ENCODE measurements at regions not wholly inside any gene's neighbourhood (a gene's known extent, or its start where the extent isn't known, plus 50 kb on each side); places are given as distances from the start of the nearest gene placed in this dataset.

- H2AFZ ChIP-seq (ENCODE audit: control insufficient read depth, low read depth, low read length): no peak overlapping the region
- no peak overlapping the region for H3K9ac ChIP-seq (ENCODE audit: control insufficient read depth, insufficient read depth, low read length)
- TF ChIP-seq KDM1A (IDR thresholded peaks at IDR 0.05; ENCODE audit: borderline replicate concordance) (no peak), SPI1 (IDR thresholded peaks at IDR 0.05; ENCODE audit: borderline replicate concordance, insufficient read depth, low read depth, low read length) (no peak), MYB (IDR thresholded peaks at IDR 0.05; ENCODE audit: borderline replicate concordance, low read depth, low read length) (no peak)
- SMC1A ChIA-PET (ENCODE audit: uncharacterized antibody, unreplicated experiment): interaction anchor here (0.6 kb wide), 1 partner anchor 429 kb away, joined by 3 read pairs; no protein-coding TSS in a partner anchor
- RAD21 ChIA-PET (ENCODE audit: unreplicated experiment): no interaction called here
- no TSS peak for BruUV-seq (replicated peaks)
- no peaks in the 10 kb centered on the region for H3K36me3 ChIP-seq (ENCODE audit: control insufficient read depth in 2 of 2, insufficient read depth in 2 of 2, low read length in 1 of 2)
- H3K4me2 ChIP-seq (ENCODE audit: control insufficient read depth, insufficient read depth): no peak overlapping the region
- DNase-seq (ENCODE audit: low read depth, low spot score) (no peak), ATAC-seq (no peak), FAIRE-seq (no peak)
- no peaks in the 10 kb centered on the region for H3K27me3 ChIP-seq (replicated peaks in 1 of 2; ENCODE audit: control insufficient read depth in 2 of 2, insufficient read depth in 2 of 2, low read length in 1 of 2)
- POLR2A ChIA-PET: no interaction called here
- no peak overlapping the region for H3K4me3 ChIP-seq
- no peaks in the 10 kb centered on the region for H3K9me3 ChIP-seq (replicated peaks; ENCODE audit: control insufficient read depth, insufficient read depth, low read length)
- no peaks in the 10 kb centered on the region for H3K79me2 ChIP-seq (ENCODE audit: control insufficient read depth, insufficient read depth, low read length)
- no peaks in the 10 kb centered on the region for H4K20me1 ChIP-seq (ENCODE audit: control insufficient read depth, insufficient read depth)
- CTCF ChIA-PET: no interaction called here
- WGBS (ENCODE audit: insufficient coverage, insufficient replicate concordance, low lambda C conversion rate, missing lambda C conversion rate): 11% methylated on average over 4 of the region's 4 CpGs
- intact Hi-C loops (cut with micrococcal nuclease; ENCODE audit: unreplicated experiment): no loop called here
- H3K27ac ChIP-seq (ENCODE audit: control insufficient read depth, insufficient read depth): no peak overlapping the region
- in situ Hi-C loops (cut with MboI): no loop called here
- H3K4me1 ChIP-seq (ENCODE audit: control insufficient read depth, insufficient read depth, low read length): no peaks in the 10 kb centered on the region
Measured at GRCh38 chr16:59634004-59634579, 900.0 kb upstream of the GOT2 start.

- intact Hi-C loops (cut with micrococcal nuclease; ENCODE audit: unreplicated experiment): no loop called here
- Histone ChIP-seq H2AFZ (ENCODE audit: control insufficient read depth, low read depth, low read length) (no peak overlapping the region), H3K79me2 (ENCODE audit: control insufficient read depth, insufficient read depth, low read length) (no peaks in the 10 kb centered on the region), H3K4me3 (no peak overlapping the region), H3K9ac (ENCODE audit: control insufficient read depth, insufficient read depth, low read length) (no peak overlapping the region), H3K4me1 (ENCODE audit: control insufficient read depth, insufficient read depth, low read length) (no peaks in the 10 kb centered on the region), H3K27ac (ENCODE audit: control insufficient read depth, insufficient read depth) (no peak overlapping the region), H3K27me3 (replicated peaks in 1 of 2; ENCODE audit: control insufficient read depth in 2 of 2, insufficient read depth in 2 of 2, low read length in 1 of 2) (no peaks in the 10 kb centered on the region), H4K20me1 (ENCODE audit: control insufficient read depth, insufficient read depth) (no peaks in the 10 kb centered on the region), H3K9me3 (replicated peaks; ENCODE audit: control insufficient read depth, insufficient read depth, low read length) (no peaks in the 10 kb centered on the region), H3K4me2 (ENCODE audit: control insufficient read depth, insufficient read depth) (no peak overlapping the region), H3K36me3 (ENCODE audit: control insufficient read depth in 2 of 2, insufficient read depth in 2 of 2, low read length in 1 of 2) (no peaks in the 10 kb centered on the region)
- no TSS peak for BruUV-seq (replicated peaks)
- WGBS (ENCODE audit: insufficient coverage, insufficient replicate concordance, low lambda C conversion rate, missing lambda C conversion rate): 0% methylated on average over 3 of the region's 3 CpGs
- ATAC-seq (no peak), DNase-seq (ENCODE audit: low read depth, low spot score) (no peak), FAIRE-seq (no peak)
- in situ Hi-C loops (cut with MboI): no loop called here
- CTCF ChIA-PET: no interaction called here
- SMC1A ChIA-PET (ENCODE audit: uncharacterized antibody, unreplicated experiment): interaction anchor here (0.5 kb wide), 1 partner anchor 1239 kb away, joined by 3 read pairs; no protein-coding TSS in a partner anchor
- POLR2A ChIA-PET: no interaction called here
- TF ChIP-seq NFYA (IDR thresholded peaks at IDR 0.05; ENCODE audit: borderline replicate concordance, low read depth, low read length): no peak
- no peak for TF ChIP-seq CBX5 (IDR thresholded peaks at IDR 0.05; ENCODE audit: low read depth)
- TF ChIP-seq CEBPB (IDR thresholded peaks at IDR 0.05; ENCODE audit: borderline replicate concordance in 1 of 2, low read depth in 2 of 2, low read length in 2 of 2): no peak
- no peak for TF ChIP-seq CEBPZ (IDR thresholded peaks at IDR 0.05; ENCODE audit: low read depth, low read length)
- TF ChIP-seq PML (IDR thresholded peaks at IDR 0.05; ENCODE audit: low read length): no peak
- TF ChIP-seq, protein P1, sequence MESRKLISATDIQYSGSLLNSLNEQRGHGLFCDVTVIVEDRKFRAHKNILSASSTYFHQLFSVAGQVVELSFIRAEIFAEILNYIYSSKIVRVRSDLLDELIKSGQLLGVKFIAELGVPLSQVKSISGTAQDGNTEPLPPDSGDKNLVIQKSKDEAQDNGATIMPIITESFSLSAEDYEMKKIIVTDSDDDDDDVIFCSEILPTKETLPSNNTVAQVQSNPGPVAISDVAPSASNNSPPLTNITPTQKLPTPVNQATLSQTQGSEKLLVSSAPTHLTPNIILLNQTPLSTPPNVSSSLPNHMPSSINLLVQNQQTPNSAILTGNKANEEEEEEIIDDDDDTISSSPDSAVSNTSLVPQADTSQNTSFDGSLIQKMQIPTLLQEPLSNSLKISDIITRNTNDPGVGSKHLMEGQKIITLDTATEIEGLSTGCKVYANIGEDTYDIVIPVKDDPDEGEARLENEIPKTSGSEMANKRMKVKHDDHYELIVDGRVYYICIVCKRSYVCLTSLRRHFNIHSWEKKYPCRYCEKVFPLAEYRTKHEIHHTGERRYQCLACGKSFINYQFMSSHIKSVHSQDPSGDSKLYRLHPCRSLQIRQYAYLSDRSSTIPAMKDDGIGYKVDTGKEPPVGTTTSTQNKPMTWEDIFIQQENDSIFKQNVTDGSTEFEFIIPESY (IDR thresholded peaks at IDR 0.05): no peak
- TF ChIP-seq NBN (IDR thresholded peaks at IDR 0.05): no peak
- TF ChIP-seq, protein P2, sequence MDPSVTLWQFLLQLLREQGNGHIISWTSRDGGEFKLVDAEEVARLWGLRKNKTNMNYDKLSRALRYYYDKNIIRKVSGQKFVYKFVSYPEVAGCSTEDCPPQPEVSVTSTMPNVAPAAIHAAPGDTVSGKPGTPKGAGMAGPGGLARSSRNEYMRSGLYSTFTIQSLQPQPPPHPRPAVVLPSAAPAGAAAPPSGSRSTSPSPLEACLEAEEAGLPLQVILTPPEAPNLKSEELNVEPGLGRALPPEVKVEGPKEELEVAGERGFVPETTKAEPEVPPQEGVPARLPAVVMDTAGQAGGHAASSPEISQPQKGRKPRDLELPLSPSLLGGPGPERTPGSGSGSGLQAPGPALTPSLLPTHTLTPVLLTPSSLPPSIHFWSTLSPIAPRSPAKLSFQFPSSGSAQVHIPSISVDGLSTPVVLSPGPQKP (IDR thresholded peaks at IDR 0.05; ENCODE audit: low read depth, low read length): no peak
- RAD21 ChIA-PET (ENCODE audit: unreplicated experiment): no interaction called here
Measured at GRCh38 chr16:59632276-59632855, 898.2 kb upstream of the GOT2 start.
